Sigmoid colon (tissue), 3 donors: ENCODE measurements at regions not wholly inside any gene's neighbourhood (a gene's known extent, or its start where the extent isn't known, plus 50 kb on each side); places are given as distances from the start of the nearest gene placed in this dataset.

Source experiments
- POLR2A ChIP-seq, 2 donors: fragments of 450-650 bp; IDR thresholded peaks; one replicate each; pipeline ENCODE4 v1.6.1; 2016; ENCODE audit warnings: antibody characterized with exemption in 2 of 2, mild to moderate bottlenecking in 2 of 2, moderate library complexity in 2 of 2
- TF ChIP-seq, protein P1 (sequence below), 4 experiments: fragments of 450-650 bp in 3 of 4; fragments of 200-600 bp in 1 of 4; IDR thresholded peaks; one replicate each; pipeline ENCODE4 v1.5.1; 2016 to 2019; ENCODE audit warnings: antibody characterized with exemption in 4 of 4, mild to moderate bottlenecking in 3 of 4, moderate library complexity in 2 of 4

- TF ChIP-seq, protein P1, sequence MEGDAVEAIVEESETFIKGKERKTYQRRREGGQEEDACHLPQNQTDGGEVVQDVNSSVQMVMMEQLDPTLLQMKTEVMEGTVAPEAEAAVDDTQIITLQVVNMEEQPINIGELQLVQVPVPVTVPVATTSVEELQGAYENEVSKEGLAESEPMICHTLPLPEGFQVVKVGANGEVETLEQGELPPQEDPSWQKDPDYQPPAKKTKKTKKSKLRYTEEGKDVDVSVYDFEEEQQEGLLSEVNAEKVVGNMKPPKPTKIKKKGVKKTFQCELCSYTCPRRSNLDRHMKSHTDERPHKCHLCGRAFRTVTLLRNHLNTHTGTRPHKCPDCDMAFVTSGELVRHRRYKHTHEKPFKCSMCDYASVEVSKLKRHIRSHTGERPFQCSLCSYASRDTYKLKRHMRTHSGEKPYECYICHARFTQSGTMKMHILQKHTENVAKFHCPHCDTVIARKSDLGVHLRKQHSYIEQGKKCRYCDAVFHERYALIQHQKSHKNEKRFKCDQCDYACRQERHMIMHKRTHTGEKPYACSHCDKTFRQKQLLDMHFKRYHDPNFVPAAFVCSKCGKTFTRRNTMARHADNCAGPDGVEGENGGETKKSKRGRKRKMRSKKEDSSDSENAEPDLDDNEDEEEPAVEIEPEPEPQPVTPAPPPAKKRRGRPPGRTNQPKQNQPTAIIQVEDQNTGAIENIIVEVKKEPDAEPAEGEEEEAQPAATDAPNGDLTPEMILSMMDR (IDR thresholded peaks at IDR 0.05), result no peak
- TF ChIP-seq POLR2A (IDR thresholded peaks at IDR 0.05), result no peak
Measured at GRCh38 chrX:63530654-63531053, 179.5 kb upstream of the SPIN4 start.
